22Rv1 (cell line): ENCODE measurements at regions not wholly inside any gene's neighbourhood (a gene's known extent, or its start where the extent isn't known, plus 50 kb on each side); places are given as distances from the start of the nearest gene placed in this dataset.

Source experiments
- ZFX ChIP-seq: fragments of 450-650 bp; IDR thresholded peaks from 2 replicates; pipeline ENCODE4 v1.6.1; 2017; ENCODE audit warnings: antibody characterized with exemption, borderline replicate concordance
- TF ChIP-seq, protein P1 (sequence below): fragments of 450-650 bp; IDR thresholded peaks from 2 replicates; pipeline ENCODE4 v1.5.1; 2017; ENCODE audit warnings: mild to moderate bottlenecking

DNA sequence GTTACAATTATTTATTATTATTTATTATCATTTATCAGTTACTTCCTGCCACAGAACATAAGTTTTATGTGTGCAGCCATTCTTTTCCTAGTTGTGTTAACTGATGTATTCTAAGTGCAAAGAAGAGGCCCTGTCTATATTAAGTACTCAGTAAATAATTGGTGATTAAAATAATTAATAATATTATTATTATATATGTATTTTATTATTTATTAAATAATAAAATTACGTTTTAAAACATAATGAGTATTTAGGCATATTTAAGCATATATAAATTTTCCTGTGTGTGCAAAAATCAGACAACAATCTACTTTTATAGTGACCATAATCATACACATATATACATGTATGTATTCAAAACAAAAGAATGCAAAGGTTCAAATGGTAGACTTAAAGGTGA, 1871.6 kb upstream of the IGFBP7 start:
- TF ChIP-seq, protein P1, sequence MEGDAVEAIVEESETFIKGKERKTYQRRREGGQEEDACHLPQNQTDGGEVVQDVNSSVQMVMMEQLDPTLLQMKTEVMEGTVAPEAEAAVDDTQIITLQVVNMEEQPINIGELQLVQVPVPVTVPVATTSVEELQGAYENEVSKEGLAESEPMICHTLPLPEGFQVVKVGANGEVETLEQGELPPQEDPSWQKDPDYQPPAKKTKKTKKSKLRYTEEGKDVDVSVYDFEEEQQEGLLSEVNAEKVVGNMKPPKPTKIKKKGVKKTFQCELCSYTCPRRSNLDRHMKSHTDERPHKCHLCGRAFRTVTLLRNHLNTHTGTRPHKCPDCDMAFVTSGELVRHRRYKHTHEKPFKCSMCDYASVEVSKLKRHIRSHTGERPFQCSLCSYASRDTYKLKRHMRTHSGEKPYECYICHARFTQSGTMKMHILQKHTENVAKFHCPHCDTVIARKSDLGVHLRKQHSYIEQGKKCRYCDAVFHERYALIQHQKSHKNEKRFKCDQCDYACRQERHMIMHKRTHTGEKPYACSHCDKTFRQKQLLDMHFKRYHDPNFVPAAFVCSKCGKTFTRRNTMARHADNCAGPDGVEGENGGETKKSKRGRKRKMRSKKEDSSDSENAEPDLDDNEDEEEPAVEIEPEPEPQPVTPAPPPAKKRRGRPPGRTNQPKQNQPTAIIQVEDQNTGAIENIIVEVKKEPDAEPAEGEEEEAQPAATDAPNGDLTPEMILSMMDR: no peak
- TF ChIP-seq ZFX: no peak
